HG03064 (cell line): ENCODE measurements at regions not wholly inside any gene's neighbourhood (a gene's known extent, or its start where the extent isn't known, plus 50 kb on each side); places are given as distances from the start of the nearest gene placed in this dataset.
"Not testable (repeated sequence)": the region's sequence is repeated elsewhere in the genome, so short reads cannot be mapped to it uniquely, and the experiment has no call there.

Source experiments
- ATAC-seq: cut with Tn5 transposase; IDR thresholded peaks from one replicate; pipeline ENCODE4 v1.9.1; 2021; ENCODE audit warnings: low read depth; ENCODE audit not compliant: unreplicated experiment

DNA sequence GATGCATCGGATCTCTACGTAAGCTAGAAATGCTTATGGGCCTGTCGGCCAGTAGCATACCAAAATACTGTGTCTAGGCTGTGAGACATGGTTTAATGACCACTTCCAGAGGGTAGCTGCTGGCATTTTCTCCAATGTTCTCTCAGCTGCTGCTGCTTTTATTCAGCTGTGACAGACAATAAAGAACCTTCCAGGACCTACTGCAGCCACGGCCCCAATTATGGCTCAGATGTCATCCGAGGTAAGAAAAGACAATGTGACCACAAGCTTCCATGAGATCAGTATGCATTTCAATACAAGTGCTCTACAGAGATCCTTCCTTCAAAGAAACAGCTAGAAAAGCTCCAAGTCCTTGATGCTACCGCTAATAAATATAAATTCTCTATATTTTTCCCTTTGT, 256.2 kb downstream of the SDHAF3 start:
- ATAC-seq = no peak

DNA sequence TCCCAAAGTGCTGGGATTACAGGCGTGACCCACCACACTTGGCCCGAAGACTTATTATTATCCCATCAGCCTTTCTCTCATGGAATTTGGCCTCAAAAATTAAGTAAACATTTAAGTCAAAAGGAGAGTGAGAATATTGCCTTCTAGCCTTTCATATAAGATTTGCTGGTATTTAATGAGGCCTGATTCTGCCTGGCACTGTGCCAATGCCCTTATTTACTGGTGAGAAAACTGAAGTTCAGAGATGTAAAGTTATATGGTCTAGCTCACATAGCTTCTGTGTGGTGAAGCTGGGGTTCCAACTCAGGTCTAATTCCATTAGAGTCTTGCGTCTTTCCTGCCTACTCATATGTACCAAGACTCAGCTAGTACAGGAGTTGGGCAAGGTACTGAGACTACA, 260.2 kb downstream of the SDHAF3 start:
- ATAC-seq = no peak

DNA sequence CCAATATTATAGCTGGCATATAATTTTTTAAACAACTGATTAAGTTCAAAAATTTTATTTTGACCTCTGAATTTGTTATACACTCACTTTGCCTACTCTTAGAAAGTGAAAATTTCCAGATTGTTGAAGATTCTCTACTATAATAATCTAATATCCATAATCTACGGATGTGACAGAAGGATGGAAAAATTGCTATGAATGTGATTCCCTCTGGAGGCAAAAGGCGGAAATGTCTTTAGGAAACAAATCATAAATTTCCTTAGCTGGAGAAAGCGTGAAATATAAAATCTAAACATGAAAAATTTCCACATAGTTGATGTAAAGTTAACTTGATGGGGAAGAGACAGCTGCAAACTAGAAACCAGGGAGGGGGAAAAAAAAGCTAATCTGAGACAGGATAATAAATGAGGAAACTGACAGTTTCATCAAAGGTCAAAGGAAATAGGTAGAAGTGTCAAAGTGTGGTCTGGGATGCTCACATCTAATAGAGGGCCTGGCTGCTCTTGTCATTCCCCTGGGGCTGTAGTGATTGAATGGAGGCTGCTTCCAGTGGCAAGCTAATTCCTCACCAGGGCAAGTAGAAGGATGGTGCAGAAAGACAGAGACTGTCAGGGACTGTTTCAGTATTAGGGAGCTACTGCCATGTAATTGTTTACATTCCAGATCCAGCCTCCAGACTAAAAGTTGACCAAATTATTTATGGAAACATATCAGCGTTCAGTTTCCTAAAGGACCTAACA, 264.5 kb downstream of the SDHAF3 start:
- ATAC-seq = no peak

DNA sequence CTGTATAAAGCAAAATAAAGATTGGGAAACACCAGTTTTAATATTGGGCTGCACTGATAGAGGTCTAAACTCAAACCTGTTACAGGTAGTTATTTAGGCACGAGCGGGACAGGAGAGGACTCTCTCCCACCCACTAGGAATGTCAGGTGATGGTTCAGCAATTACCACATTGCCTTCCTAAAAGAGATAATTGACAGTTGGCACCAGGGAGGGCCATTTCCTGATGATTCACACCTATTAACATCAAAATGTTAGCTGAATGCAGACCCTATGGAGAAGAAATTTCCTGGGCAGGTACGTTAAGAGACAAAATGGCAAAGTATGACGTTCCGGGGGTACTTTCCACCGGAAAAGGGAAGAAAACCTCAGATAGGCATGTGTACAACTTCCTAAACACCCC, 272.6 kb downstream of the SDHAF3 start:
- no peak for ATAC-seq

DNA sequence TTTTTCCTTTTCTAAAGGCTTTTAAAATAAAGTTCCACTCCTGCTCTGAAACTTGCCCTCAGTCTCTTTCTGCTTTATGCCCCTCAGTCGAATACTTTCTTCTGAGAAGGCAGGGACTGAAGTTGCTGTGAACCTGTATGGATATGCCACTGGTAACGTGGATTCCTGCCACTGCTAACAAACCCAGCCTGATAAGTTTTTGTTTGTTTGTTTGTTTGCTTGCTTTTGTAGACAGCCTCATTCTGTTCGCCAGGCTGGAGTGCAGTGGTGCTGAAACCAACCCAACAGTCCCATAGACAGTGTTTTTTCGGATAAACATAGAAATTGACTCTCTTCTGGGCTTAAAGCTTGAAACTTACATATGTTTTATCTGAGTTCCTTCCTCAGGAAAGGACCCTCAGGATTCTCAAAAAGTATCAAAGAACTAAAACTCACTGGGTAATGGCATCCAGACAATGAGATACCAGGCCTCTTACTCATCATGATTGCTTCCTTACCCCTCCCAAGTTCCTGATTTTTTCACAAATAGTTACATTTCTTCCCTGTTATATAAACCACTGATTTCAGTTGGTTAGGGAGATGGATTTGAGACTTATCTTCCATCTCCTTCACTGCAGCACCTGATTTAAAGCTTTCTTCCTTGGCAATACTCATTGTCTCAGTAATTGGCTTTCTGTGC, 273.6 kb downstream of the SDHAF3 start:
- ATAC-seq = no peak

DNA sequence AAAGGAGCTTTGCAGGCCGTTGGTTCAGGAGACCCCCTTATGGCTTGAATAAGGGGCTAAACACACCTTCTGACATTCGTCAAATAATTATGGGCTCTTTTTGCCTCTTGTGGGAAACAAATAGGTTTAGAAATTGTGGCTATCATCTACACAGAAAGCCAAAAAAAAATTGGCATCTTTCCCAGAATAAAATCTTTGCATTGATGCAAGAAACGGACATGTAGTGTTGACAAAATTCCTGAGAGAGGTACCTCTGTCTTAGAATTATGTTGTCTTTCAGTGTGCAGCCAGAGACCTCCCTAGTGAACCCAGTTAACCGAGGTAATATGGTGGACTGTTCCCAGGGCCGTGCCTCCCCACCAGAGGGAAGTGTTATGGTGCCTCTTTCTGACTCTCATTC, 283.9 kb downstream of the SDHAF3 start:
- ATAC-seq = no peak

DNA sequence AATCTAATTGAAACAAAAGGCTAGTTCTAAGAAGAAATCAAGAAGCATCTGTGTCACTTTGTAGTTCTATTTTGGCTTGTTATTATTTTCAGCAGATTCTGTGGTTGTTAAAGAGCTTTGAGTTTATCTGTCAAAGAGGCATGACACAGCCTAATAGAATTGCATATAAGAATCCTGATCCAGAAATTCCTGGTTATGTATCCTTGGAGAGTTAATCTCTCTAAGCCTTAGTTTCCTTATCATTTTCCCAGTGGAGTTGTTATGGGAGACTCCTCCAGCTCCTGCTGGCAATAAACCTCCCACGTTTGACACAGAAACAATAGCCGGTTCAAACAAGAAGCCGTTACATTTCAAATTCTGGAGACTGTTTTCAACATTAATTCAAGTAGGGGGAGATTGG, 288.3 kb downstream of the SDHAF3 start:
- no peak for ATAC-seq

DNA sequence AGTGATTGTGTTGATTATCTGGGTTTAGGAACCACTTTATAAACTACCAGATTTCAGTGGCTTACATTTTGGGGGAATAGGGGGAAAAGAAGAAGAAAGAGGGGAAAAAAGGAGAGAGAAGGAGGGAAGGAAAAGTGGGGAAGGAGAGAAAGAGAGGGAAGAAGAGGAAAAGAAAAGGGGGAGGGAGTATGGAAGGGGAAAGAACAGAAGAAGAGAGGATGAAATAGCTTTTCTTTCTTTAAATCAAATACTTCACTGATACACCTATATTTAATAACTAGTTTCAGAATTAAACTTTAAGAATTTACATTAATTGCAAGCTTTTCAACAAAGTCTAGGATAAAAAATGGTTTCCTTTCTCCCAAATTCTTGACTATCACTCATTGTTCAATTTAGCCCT, 289.6 kb downstream of the SDHAF3 start:
- no peak for ATAC-seq

DNA sequence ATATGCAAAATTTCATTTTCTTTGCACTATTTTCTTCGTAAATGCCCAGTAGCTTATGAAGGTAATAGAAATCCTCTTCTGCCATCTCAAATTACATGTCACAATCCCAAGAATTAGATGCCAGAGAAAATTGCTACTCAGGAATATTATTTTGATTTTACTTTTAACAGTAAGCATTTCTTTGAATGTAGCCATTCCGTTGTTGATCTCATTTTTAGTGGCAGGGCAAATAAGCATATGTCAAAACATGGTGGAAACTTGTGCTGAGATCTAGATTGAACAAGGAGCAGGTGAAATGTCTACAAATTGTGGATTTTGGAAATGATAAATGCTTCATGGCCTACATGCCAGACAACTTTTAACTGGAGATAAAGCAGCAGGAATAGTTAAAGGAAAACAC, 291.8 kb downstream of the SDHAF3 start:
- no peak for ATAC-seq

DNA sequence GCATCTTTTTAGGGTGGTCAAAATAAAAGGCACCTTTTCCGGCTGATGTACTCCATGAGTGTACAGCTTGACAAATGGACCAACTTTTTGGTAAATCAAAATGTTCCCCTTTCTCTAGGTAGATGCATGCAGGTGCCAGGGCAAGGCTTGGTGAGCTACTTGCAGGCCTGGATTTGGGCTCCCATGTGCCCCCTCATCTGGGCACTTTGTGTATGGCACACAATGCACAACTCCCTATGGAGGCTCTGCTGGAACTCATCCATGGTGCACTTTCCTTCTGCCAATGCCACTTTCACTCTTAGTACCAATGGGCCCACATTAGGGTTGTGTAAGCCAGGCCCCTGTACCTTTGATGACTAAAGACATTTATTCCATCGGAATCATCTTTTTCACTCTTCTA, 300.8 kb downstream of the SDHAF3 start:
- no peak for ATAC-seq

DNA sequence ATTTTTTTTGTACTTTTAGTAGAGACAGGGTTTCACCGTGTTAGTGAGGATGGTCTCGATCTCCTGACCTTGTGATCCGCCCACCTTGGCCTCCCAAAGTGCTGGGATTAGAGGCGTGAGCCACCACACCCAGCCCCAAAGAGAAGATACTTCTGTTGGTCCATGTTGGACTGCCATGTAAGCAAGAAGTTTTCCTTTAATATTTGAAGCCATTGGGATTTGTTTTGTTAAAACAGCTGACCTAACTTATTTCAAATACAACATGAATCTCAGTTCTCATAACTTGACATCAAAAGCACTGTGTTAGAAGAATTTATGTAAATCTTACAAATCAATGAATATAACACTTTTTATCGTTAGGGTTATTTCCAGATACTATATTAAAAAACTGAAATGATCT, 302.4 kb downstream of the SDHAF3 start:
- no peak for ATAC-seq

DNA sequence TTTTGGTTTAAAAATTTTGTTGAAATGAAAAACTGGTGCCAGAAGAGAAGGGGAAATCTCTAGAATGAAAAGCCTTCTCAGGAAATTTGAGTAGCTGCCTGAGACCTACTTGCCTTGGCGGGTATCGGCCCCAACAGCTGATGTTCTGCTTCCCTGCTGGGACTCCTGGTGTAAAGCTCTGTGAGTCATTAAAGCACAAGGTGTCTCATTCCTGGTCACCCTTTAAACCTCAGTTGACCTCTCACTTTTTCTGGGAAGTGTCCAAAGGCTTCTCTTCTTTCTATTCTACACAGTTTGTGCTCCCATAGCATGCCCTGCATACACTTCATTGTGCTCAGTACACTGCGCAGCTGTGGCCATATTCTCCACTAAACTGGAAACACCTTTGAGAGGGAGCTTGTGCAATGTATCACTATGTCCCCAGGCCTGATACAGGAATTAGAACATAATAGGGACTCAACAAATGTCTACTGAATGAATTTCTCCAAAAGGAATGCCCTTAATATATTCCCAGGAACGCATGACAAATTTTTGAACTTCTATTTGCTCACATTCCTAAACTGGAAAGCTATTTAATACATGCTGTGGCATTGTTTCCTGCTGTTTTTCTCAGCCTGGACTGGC, 303.9 kb downstream of the SDHAF3 start:
- no peak for ATAC-seq

DNA sequence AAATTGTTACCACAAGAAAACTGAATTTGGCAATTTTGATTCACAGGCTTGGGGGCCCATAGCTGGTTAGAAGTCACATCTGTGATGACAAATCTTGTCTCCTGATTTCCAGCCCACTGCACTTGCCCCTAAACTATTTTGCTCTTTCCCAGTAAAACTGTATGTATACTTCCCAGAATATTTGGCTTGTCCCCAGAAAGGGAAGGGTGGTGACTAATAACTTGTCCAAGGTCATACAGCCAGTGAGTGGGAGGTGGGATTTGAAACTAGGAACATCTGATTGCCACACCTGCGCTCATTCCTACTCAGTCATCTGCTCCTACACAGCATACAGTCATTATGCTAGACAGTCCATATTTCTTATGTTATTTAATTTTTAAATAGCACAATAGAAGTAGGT, 304.5 kb downstream of the SDHAF3 start:
- ATAC-seq = no peak

DNA sequence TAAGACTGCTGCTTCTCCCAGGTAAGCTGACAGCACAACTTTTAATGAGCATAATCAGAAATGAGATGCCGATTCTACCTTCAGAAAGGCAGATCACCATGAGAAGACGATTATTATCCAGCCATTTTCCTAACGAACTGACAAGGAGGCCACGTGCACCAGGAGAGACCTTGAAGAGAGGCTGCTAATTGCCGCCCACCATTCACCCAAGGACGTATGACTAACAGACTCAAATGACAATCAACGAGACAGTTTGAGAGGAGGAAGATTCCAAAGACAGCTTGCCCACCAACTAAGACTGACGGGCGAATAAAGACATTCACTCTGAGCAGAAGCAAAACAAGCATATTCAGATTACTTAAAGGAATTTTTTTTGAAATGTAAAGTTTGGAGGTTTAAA, 301.9 kb upstream of the TAC1 start:
- no peak for ATAC-seq

DNA sequence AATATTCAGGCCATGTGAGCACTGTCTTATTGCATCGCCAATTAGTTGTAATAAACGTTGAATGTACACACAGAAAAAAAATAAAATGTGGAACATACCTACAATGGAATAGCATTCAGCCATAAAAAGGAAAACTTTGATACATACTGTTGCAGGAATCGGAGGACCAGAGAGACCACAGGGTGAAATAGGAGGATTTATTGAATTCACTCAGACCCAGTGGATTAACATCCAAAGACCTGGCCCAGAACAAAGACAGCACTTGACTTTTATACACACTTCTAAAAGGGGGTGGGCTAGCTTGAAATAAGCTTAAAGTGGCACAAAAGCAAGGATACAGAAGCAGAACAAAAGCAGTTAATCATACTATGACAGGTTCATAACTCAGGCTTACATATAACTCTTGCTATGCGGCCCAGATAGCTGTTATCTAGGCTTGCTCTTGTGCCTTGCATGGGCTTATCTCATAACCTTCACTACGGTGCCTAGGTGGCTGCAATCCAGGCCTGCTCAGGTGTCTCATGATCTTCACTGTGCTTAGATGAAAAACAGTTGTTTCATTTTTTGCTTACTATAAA, 292.2 kb upstream of the TAC1 start:
- ATAC-seq = no peak

DNA sequence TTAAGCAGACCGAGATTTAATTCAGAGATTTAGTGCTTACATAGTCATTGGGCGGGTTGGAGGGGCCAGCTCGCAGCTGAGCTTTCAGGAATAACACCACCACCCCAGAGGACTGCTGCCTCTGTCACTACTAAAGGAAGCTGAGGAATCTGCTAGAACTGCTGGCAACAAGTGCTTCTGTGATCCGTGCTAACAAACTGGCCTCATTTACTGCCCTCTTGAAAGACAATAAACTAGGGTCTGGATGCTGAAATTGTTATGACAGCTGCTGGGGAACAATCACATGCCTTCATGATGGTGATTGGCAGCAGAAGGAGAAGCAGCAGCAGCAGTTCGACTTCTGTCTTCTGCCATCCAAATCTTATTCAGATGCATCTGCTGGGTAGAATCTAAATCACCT, 285.5 kb upstream of the TAC1 start:
- no peak for ATAC-seq

DNA sequence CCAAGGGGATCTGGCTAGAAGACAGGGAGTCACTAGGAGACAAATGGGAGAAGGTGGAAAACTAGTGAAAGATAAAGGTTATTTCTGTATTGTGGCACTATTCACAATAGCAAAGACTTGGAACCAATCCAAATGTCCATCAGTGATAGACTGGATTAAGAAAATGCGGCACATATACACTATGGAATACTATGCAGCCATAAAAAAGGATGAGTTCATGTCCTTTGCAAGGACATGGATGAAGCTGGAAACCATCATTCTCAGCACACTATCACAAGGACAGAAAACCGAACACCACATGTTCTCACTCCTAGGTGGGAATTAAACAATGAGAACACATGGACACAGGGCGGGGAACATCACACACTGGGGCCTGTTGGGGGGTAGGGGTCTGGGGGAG, 282.4 kb upstream of the TAC1 start:
- not testable (repeated sequence) for ATAC-seq

DNA sequence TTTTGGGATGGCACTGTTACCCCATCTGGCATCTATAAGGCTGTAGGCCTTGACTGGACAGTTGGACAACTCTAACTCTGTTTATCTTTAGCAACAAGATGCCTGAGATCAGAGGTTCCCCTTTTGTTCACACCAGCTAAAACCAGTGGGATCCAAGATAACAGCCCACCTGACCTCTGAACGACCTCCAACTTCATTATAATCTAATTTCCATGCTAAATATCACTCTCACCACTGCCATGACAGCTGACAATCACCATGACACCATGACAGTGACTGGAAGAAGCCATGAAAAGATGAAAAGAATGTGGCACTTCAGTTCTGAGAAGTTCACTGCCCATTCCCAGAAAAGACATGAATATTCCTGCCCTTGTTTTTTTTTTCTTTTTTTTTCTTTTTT, 281.4 kb upstream of the TAC1 start:
- ATAC-seq = no peak

DNA sequence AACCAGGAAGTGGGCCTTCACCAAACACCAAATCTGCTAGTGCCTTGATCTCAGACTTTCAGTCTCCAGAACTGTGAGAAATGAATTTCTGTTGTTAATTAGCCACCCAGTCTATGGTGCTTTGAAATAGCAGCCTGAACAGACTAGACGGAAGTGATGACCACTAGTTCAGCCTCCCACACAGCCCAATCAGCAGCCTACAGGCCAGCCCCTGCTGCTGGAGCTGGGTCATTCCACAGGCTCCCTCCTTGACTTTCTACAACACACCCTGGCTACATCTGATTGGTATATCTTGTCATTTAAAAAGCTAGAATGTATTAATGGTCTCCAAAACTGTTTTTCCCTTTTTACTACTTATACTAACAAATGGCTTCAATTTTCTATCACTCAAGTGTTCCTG, 277.2 kb upstream of the TAC1 start:
- ATAC-seq = no peak

DNA sequence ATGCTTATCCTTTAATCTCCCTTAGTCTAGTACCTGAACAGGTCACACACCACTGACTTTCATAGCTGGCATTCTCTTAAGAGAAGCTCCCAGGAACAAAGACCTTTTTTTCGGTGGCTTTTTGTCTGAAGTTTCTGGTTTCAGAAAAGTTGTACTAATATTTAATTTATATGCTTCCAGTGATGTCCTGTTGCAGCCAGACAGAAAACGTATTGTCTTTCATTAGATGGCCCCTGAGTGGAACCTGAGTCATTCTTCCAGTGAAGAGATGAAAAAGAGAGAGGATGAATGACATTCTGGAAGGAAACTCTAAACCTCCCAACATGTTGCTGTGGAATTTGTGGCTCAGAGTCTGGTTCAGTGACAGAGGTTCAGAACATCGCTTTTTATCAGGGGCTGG, 274.8 kb upstream of the TAC1 start:
- no peak for ATAC-seq

DNA sequence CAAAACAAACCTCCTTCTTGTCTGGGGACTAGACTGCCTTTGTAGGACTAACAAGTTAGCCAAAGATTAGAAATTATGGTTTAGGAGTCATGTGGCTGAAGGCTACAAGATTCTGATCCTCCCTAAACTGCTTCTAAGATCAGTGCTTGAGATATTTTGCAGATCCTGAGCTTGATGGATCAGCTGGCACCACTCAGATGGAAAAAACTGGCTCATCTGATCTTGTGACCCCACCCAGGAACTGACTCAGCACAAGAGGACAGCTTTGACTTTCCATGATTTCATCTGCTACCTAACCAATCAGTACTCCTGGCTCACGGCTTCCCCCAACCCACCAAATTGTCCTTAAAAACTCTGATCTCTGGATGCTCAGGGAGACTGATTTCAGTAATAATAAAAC, 271.5 kb upstream of the TAC1 start:
- ATAC-seq = no peak

DNA sequence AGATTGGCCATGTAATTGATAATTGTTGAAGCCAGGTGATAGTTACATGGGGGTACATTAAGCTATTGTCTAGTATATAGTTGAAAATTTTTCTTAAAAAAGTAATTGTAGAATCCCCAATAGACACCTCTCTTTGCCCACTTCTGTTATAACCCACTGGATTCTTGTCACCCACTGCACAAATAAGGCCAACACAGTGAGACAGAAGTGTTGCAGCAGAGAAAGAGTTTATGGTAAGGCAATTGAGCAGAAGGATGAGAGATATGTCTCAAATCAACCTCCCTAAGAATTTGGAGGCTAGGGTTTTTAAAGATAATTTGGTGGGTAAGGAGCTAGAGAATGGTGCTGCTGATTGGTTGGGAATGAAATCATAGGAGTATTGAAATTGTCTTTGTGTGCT, 270.3 kb upstream of the TAC1 start:
- no peak for ATAC-seq
